Epithelial cell of esophagus (primary cell): ENCODE measurements at regions not wholly inside any gene's neighbourhood (a gene's known extent, or its start where the extent isn't known, plus 50 kb on each side); places are given as distances from the start of the nearest gene placed in this dataset.

Experiments
- DNase-seq: peaks from one replicate; pipeline ENCODE4 v3.0.0; 2010; ENCODE audit warnings: low read depth
- H3K4me3 ChIP-seq: 2 replicates; pipeline ENCODE4 v1.5.1; 2011; ENCODE audit warnings: mild to moderate bottlenecking, low read length, control low read depth
- CTCF ChIP-seq: IDR thresholded peaks from 2 replicates; pipeline ENCODE4 v1.5.1; 2011; ENCODE audit warnings: low read depth, mild to moderate bottlenecking, low read length, control low read depth, inconsistent platforms; ENCODE audit not compliant: insufficient read depth; ENCODE audit errors: missing control alignments

- no peak overlapping the region for H3K4me3 ChIP-seq
- no peak for TF ChIP-seq CTCF
- DNase-seq = no peak
Measured at GRCh38 chr4:181424362-181425016, 818.7 kb upstream of the TENM3 start.

GRCh38 chr4:181427076-181427475 is 816.1 kb upstream of the TENM3 start:
- no peak overlapping the region for H3K4me3 ChIP-seq
- no peak for TF ChIP-seq CTCF
- DNase-seq = no peak

- no peak overlapping the region for H3K4me3 ChIP-seq
- TF ChIP-seq CTCF = no peak
- no peak for DNase-seq
Measured at GRCh38 chr4:181431006-181431405, 812.2 kb upstream of the TENM3 start.

GRCh38 chr4:181431661-181432060 is 811.5 kb upstream of the TENM3 start:
- no peak overlapping the region for H3K4me3 ChIP-seq
- no peak for DNase-seq
- no peak for TF ChIP-seq CTCF

- no peak overlapping the region for H3K4me3 ChIP-seq
- no peak for TF ChIP-seq CTCF
- DNase-seq = no peak
Measured at GRCh38 chr4:181432335-181432734, 810.9 kb upstream of the TENM3 start.

GRCh38 chr4:181437895-181438294 is 805.3 kb upstream of the TENM3 start:
- TF ChIP-seq CTCF = no peak
- no peak overlapping the region for H3K4me3 ChIP-seq
- no peak for DNase-seq

GRCh38 chr4:181438641-181439040 is 804.6 kb upstream of the TENM3 start:
- no peak for TF ChIP-seq CTCF
- no peak overlapping the region for H3K4me3 ChIP-seq
- DNase-seq = no peak
